ENCODE measurements at regions not wholly inside any gene's neighbourhood (a gene's known extent, or its start where the extent isn't known, plus 50 kb on each side); places are given as distances from the start of the nearest gene placed in this dataset.
A peak's percentile ranks its signal among the peaks of the same experiment; 100 is the strongest.

- DNase-seq (ENCODE audit: low spot score), result no peak
Observed at GRCh38 chrX:57848857-57849256, 61.4 kb downstream of the ZXDA start.

- DNase-seq (ENCODE audit: low spot score), result no peak
Observed at GRCh38 chrX:57822818-57823217, 87.4 kb downstream of the ZXDA start.

- DNase-seq (ENCODE audit: low spot score), result no peak
Observed at GRCh38 chrX:57822398-57822797, 87.9 kb downstream of the ZXDA start.

- DNase-seq (ENCODE audit: low spot score), result peak; percentile 21
Observed at GRCh38 chrX:57821703-57822387, 88.4 kb downstream of the ZXDA start.

GRCh38 chrX:57817302-57817701 is 93.0 kb downstream of the ZXDA start:
- DNase-seq (ENCODE audit: low spot score), result no peak

- DNase-seq (ENCODE audit: low spot score), result no peak
Observed at GRCh38 chrX:57772637-57773036, 92.6 kb upstream of the NLRP2B start.

GRCh38 chrX:57771689-57772088 is 91.6 kb upstream of the NLRP2B start:
- DNase-seq (ENCODE audit: low spot score), result no peak

GRCh38 chrX:57752866-57753265 is 72.8 kb upstream of the NLRP2B start:
- DNase-seq (ENCODE audit: low spot score), result no peak

- DNase-seq (ENCODE audit: low spot score), result no peak
Observed at GRCh38 chrX:57741107-57741506, 61.0 kb upstream of the NLRP2B start.

- no peak for DNase-seq (ENCODE audit: low spot score)
Observed at GRCh38 chrX:57737881-57738280, 57.8 kb upstream of the NLRP2B start.

Measured in hepatic stellate cell (primary cell).